GM23338 (cell line): ENCODE measurements at regions not wholly inside any gene's neighbourhood (a gene's known extent, or its start where the extent isn't known, plus 50 kb on each side); places are given as distances from the start of the nearest gene placed in this dataset.

Experiments used
- ATAC-seq: fragments of 200-7000 bp; cut with Tn5 transposase; 3 replicates; pipeline ENCODE4 v1.9.1; 2020
- DNase-seq: peaks from one replicate; pipeline ENCODE4 v3.0.0-alpha.2; 2015; ENCODE audit warnings: low spot score
- H2AFZ ChIP-seq: fragments of 200-600 bp; sonication (generic); 2 replicates; pipeline ENCODE4 v1.8.0; 2016; ENCODE audit warnings: antibody characterized with exemption, mild to moderate bottlenecking, moderate library complexity
- H3F3A ChIP-seq: fragments of 200-600 bp; sonication (generic); replicated peaks from 2 replicates; pipeline ENCODE4 v1.8.0; 2017; ENCODE audit warnings: antibody characterized with exemption, mixed run types, low read depth
- H3K27ac ChIP-seq: fragments of 200-600 bp; sonication (generic); 2 replicates; pipeline ENCODE4 v1.6.1; 2016; ENCODE audit warnings: low read depth
- H3K27me3 ChIP-seq: fragments of 200-600 bp; sonication (generic); 2 replicates; pipeline ENCODE4 v1.8.0; 2016; ENCODE audit warnings: mild to moderate bottlenecking, mixed run types, moderate library complexity; ENCODE audit not compliant: insufficient read depth
- H3K36me3 ChIP-seq: fragments of 200-600 bp; sonication (generic); 2 replicates; pipeline ENCODE4 v1.8.0; 2016; ENCODE audit warnings: mild to moderate bottlenecking; ENCODE audit not compliant: insufficient read depth
- H3K4me1 ChIP-seq: fragments of 200-600 bp; sonication (generic); 2 replicates; pipeline ENCODE4 v1.8.0; 2016; ENCODE audit warnings: mild to moderate bottlenecking, moderate library complexity; ENCODE audit not compliant: insufficient read depth
- H3K4me2 ChIP-seq: fragments of 200-600 bp; sonication (generic); 2 replicates; pipeline ENCODE4 v1.7.1; 2017; ENCODE audit warnings: mixed run types
- H3K4me3 ChIP-seq: fragments of 200-600 bp; sonication (generic); 2 replicates; pipeline ENCODE4 v1.6.1; 2016; ENCODE audit warnings: mixed run types
- H3K79me2 ChIP-seq: fragments of 200-600 bp; sonication (generic); replicated peaks from 2 replicates; pipeline ENCODE4 v1.8.0; 2017; ENCODE audit warnings: mild to moderate bottlenecking; ENCODE audit not compliant: insufficient read depth
- H3K9me2 ChIP-seq: fragments of 200-600 bp; sonication (generic); 2 replicates; pipeline ENCODE4 v1.8.0; 2017; ENCODE audit not compliant: insufficient read depth
- H4K20me1 ChIP-seq: fragments of 200-600 bp; sonication (generic); replicated peaks from 2 replicates; pipeline ENCODE4 v1.8.0; 2017; ENCODE audit warnings: mild to moderate bottlenecking; ENCODE audit not compliant: insufficient read depth
- H3K27ac Mint-ChIP-seq: 2 replicates; pipeline ENCODE4 v1.8.0; 2020; ENCODE audit warnings: inconsistent platforms, mild to moderate bottlenecking, moderate library complexity, mixed read lengths
- H3K27me3 Mint-ChIP-seq: 3 replicates; pipeline ENCODE4 v1.8.0; 2022; ENCODE audit warnings: low read depth, mild to moderate bottlenecking, moderate library complexity, mixed read lengths, inconsistent platforms; ENCODE audit not compliant: insufficient read depth, poor library complexity
- H3K36me3 Mint-ChIP-seq: 3 replicates; pipeline ENCODE4 v1.8.0; 2021; ENCODE audit warnings: low read depth, mild to moderate bottlenecking, inconsistent platforms, moderate library complexity, mixed read lengths
- H3K4me1 Mint-ChIP-seq: 3 replicates; pipeline ENCODE4 v1.8.0; 2020; ENCODE audit warnings: mild to moderate bottlenecking, inconsistent platforms, mixed read lengths
- H3K4me3 Mint-ChIP-seq: 3 replicates; pipeline ENCODE4 v1.8.0; 2021; ENCODE audit warnings: moderate library complexity, mild to moderate bottlenecking, inconsistent platforms, mixed read lengths
- H3K9me3 Mint-ChIP-seq: 3 replicates; pipeline ENCODE4 v1.8.0; 2020; ENCODE audit warnings: moderate library complexity, mild to moderate bottlenecking, inconsistent platforms, mixed read lengths
- CREB1 ChIP-seq: fragments of 250-450 bp; sonication (Bioruptor Pico); IDR thresholded peaks from 2 replicates; pipeline ENCODE4 v1.5.0; 2020; ENCODE audit warnings: low read depth, mild to moderate bottlenecking, moderate library complexity
- EZH2 ChIP-seq: fragments of 200-600 bp; sonication (generic); IDR thresholded peaks from one replicate; pipeline ENCODE4 v1.8.0; 2017; ENCODE audit warnings: antibody characterized with exemption, mild to moderate bottlenecking, low read depth; ENCODE audit not compliant: unreplicated experiment
- EZH2phosphoT487 ChIP-seq: fragments of 200-600 bp; sonication (generic); IDR thresholded peaks from one replicate; pipeline ENCODE4 v1.8.1; 2018; ENCODE audit warnings: antibody characterized with exemption; ENCODE audit not compliant: unreplicated experiment
- NANOG ChIP-seq: IDR thresholded peaks from 2 replicates; pipeline ENCODE4 v1.6.1; 2016; ENCODE audit warnings: antibody characterized with exemption, borderline replicate concordance
- POLR2AphosphoS5 ChIP-seq: IDR thresholded peaks from 2 replicates; pipeline ENCODE4 v1.6.1; 2016; ENCODE audit warnings: antibody characterized with exemption, low read depth
- REST ChIP-seq: IDR thresholded peaks from one replicate; pipeline ENCODE4 v1.6.1; 2018; ENCODE audit warnings: antibody characterized with exemption; ENCODE audit not compliant: unreplicated experiment
- STAT1 ChIP-seq: IDR thresholded peaks from one replicate; pipeline ENCODE4 v1.6.1; 2016; ENCODE audit warnings: antibody characterized with exemption; ENCODE audit not compliant: unreplicated experiment
- ZNF331 ChIP-seq: fragments of 250-450 bp; sonication (Bioruptor Pico); IDR thresholded peaks from 2 replicates; pipeline ENCODE4 v1.5.0; 2020; ENCODE audit warnings: low read depth, mild to moderate bottlenecking, moderate library complexity
- TF ChIP-seq, protein P1 (sequence below): fragments of 250-450 bp; sonication (Bioruptor Pico); IDR thresholded peaks from 2 replicates; pipeline ENCODE4 v1.5.0; 2020; ENCODE audit warnings: mild to moderate bottlenecking, moderate library complexity
- TF ChIP-seq, protein P2 (sequence below): IDR thresholded peaks from 2 replicates; pipeline ENCODE4 v1.6.1; 2016; ENCODE audit warnings: antibody characterized with exemption

DNA sequence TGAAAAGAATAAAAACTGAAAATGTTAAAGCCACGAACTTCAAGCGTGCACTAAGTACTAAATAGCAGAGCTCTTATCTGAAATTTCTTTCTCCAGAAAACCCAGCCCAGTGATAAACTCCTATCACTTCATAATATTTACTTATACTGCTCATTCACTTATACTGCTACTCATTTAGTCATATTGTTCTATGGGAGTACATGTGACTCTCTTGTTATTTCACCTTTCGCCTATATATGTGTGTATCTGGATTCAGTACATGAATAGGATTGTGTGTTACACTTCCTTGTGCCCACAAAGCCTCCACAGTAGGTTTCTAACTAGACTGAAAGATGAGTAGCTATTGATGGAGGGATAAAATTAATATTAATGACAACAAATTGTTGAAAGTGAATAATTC, 526.8 kb upstream of the GRAMD2B start (continued):
- TF ChIP-seq, protein P1, sequence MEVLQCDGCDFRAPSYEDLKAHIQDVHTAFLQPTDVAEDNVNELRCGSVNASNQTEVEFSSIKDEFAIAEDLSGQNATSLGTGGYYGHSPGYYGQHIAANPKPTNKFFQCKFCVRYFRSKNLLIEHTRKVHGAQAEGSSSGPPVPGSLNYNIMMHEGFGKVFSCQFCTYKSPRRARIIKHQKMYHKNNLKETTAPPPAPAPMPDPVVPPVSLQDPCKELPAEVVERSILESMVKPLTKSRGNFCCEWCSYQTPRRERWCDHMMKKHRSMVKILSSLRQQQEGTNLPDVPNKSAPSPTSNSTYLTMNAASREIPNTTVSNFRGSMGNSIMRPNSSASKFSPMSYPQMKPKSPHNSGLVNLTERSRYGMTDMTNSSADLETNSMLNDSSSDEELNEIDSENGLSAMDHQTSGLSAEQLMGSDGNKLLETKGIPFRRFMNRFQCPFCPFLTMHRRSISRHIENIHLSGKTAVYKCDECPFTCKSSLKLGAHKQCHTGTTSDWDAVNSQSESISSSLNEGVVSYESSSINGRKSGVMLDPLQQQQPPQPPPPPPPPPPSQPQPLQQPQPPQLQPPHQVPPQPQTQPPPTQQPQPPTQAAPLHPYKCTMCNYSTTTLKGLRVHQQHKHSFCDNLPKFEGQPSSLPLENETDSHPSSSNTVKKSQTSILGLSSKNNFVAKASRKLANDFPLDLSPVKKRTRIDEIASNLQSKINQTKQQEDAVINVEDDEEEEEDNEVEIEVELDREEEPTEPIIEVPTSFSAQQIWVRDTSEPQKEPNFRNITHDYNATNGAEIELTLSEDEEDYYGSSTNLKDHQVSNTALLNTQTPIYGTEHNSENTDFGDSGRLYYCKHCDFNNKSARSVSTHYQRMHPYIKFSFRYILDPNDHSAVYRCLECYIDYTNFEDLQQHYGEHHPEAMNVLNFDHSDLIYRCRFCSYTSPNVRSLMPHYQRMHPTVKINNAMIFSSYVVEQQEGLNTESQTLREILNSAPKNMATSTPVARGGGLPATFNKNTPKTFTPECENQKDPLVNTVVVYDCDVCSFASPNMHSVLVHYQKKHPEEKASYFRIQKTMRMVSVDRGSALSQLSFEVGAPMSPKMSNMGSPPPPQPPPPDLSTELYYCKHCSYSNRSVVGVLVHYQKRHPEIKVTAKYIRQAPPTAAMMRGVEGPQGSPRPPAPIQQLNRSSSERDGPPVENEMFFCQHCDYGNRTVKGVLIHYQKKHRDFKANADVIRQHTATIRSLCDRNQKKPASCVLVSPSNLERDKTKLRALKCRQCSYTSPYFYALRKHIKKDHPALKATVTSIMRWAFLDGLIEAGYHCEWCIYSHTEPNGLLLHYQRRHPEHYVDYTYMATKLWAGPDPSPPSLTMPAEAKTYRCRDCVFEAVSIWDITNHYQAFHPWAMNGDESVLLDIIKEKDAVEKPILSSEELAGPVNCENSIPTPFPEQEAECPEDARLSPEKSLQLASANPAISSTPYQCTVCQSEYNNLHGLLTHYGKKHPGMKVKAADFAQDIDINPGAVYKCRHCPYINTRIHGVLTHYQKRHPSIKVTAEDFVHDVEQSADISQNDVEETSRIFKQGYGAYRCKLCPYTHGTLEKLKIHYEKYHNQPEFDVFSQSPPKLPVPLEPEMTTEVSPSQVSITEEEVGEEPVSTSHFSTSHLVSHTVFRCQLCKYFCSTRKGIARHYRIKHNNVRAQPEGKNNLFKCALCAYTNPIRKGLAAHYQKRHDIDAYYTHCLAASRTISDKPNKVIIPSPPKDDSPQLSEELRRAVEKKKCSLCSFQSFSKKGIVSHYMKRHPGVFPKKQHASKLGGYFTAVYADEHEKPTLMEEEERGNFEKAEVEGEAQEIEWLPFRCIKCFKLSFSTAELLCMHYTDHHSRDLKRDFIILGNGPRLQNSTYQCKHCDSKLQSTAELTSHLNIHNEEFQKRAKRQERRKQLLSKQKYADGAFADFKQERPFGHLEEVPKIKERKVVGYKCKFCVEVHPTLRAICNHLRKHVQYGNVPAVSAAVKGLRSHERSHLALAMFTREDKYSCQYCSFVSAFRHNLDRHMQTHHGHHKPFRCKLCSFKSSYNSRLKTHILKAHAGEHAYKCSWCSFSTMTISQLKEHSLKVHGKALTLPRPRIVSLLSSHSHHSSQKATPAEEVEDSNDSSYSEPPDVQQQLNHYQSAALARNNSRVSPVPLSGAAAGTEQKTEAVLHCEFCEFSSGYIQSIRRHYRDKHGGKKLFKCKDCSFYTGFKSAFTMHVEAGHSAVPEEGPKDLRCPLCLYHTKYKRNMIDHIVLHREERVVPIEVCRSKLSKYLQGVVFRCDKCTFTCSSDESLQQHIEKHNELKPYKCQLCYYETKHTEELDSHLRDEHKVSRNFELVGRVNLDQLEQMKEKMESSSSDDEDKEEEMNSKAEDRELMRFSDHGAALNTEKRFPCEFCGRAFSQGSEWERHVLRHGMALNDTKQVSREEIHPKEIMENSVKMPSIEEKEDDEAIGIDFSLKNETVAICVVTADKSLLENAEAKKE (CRISPR knock-in tag): no peak

DNA sequence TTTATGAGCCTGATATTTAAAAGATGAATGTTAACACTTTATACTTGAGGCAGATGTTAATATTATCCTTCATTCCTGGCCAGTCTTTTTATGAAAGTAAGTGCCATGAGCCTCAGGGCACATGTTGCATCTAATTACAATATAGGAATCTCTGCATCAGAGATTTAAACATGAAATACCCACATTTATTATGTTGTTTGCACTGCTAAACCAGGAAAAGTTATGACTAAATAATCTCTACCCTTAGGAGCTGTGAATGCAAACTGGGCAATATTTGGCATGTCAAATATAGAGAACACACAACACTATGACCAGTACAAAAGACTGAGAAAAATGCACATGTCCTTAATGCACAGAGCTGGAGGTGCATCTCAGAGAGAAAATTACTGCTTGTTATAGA, 526.1 kb upstream of the GRAMD2B start:
- Histone ChIP-seq H3F3A (no peaks in the 10 kb centered on the region), H3K79me2 (no peaks in the 10 kb centered on the region), H2AFZ (no peak overlapping the region), H3K9me2 (no peaks in the 10 kb centered on the region), H3K27ac (no peak overlapping the region), H3K4me2 (no peak overlapping the region), H3K36me3 (no peaks in the 10 kb centered on the region), H3K4me1 (no peaks in the 10 kb centered on the region), H3K4me3 (no peak overlapping the region), H4K20me1 (no peaks in the 10 kb centered on the region), H3K27me3 (no peaks in the 10 kb centered on the region)
- no peak for TF ChIP-seq CREB1 (CRISPR knock-in tag)
- TF ChIP-seq EZH2phosphoT487: no peak
- Mint-ChIP-seq H3K9me3 (no peaks in the 10 kb centered on the region), H3K27ac (no peak overlapping the region), H3K27me3 (no peaks in the 10 kb centered on the region), H3K36me3 (no peaks in the 10 kb centered on the region), H3K4me3 (no peak overlapping the region), H3K4me1 (peaks cover 9% of the 10 kb centered on the region)
- no peak for DNase-seq
- no peak for ATAC-seq

DNA sequence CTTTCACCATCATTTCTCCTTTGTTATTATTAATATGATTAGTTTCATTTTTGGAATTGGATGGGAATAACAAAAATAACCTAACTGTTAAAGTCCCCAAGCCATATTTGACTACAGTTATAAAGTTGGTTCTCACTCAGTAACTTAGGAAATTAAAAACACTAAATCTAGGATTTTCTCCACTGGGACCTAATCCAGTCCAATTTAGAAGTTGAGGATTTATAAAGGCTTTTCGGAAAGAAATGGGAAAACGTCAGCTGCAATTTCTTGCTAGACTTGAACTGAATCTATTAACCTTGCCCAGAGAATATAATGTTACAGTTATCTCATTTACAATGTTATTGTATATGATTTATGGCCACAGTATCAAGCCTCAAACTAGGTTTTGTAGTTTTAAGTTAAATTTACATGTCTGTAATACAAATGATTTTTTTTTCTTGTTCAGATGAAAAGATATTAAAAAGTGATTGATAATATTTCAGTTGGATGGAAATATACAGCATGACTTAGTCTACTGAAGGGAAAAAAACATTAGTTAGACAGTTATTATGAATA, 524.3 kb upstream of the GRAMD2B start:
- TF ChIP-seq NANOG (no peak), STAT1 (no peak), EZH2 (no peak), POLR2AphosphoS5 (no peak), ZNF331 (no peak), REST (no peak)
- TF ChIP-seq, protein P2, sequence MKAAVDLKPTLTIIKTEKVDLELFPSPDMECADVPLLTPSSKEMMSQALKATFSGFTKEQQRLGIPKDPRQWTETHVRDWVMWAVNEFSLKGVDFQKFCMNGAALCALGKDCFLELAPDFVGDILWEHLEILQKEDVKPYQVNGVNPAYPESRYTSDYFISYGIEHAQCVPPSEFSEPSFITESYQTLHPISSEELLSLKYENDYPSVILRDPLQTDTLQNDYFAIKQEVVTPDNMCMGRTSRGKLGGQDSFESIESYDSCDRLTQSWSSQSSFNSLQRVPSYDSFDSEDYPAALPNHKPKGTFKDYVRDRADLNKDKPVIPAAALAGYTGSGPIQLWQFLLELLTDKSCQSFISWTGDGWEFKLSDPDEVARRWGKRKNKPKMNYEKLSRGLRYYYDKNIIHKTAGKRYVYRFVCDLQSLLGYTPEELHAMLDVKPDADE: no peak
- H3K36me3 ChIP-seq: no peaks in the 10 kb centered on the region
- no peaks in the 10 kb centered on the region for H3K9me2 ChIP-seq
- no peak overlapping the region for H3K27ac ChIP-seq
- Mint-ChIP-seq H3K36me3 (no peaks in the 10 kb centered on the region), H3K4me1 (peaks cover 15% of the 10 kb centered on the region), H3K27me3 (no peaks in the 10 kb centered on the region), H3K27ac (no peak overlapping the region), H3K4me3 (no peak overlapping the region), H3K9me3 (no peaks in the 10 kb centered on the region)
- no peak overlapping the region for H3K4me2 ChIP-seq
- H2AFZ ChIP-seq: no peak overlapping the region
- no peaks in the 10 kb centered on the region for H3K79me2 ChIP-seq
- DNase-seq: no peak
- no peaks in the 10 kb centered on the region for H3K27me3 ChIP-seq
- no peak for ATAC-seq
- no peaks in the 10 kb centered on the region for H4K20me1 ChIP-seq
- no peak overlapping the region for H3K4me3 ChIP-seq
- no peaks in the 10 kb centered on the region for H3F3A ChIP-seq
- H3K4me1 ChIP-seq: peaks cover 11% of the 10 kb centered on the region
